ENCODE measurements at regions not wholly inside any gene's neighbourhood (a gene's known extent, or its start where the extent isn't known, plus 50 kb on each side); places are given as distances from the start of the nearest gene placed in this dataset.

DNA sequence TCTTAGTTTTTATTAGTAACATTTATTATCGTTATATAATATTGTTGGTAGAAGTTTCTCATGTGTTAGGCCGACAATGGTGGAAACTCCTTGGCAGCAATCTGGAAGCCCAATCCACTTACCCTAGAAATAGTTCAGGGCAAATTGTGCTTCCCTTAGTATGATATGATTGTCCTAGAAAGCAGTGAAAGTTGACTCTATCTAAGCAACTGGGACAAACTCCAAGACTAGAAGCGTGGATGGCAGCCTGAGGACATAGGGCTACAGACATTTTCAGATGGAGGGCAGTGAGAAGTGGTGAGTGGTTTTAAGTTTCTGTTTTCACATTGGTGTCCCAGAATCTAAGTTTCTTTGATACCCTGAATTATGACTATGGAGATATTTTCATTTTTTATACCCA is 63.3 kb upstream of the TRPC3 start:
- no TSS peak for BruUV-seq (replicated peaks)
- TF ChIP-seq, protein P1, sequence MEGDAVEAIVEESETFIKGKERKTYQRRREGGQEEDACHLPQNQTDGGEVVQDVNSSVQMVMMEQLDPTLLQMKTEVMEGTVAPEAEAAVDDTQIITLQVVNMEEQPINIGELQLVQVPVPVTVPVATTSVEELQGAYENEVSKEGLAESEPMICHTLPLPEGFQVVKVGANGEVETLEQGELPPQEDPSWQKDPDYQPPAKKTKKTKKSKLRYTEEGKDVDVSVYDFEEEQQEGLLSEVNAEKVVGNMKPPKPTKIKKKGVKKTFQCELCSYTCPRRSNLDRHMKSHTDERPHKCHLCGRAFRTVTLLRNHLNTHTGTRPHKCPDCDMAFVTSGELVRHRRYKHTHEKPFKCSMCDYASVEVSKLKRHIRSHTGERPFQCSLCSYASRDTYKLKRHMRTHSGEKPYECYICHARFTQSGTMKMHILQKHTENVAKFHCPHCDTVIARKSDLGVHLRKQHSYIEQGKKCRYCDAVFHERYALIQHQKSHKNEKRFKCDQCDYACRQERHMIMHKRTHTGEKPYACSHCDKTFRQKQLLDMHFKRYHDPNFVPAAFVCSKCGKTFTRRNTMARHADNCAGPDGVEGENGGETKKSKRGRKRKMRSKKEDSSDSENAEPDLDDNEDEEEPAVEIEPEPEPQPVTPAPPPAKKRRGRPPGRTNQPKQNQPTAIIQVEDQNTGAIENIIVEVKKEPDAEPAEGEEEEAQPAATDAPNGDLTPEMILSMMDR (IDR thresholded peaks at IDR 0.05; ENCODE audit: insufficient read depth in 1 of 2, low read depth in 1 of 2, low read length in 1 of 2, severe bottlenecking in 1 of 2, unreplicated experiment in 1 of 2): no peak
- no peaks in the 10 kb centered on the region for H3K4me1 ChIP-seq
- Mint-ChIP-seq H3K36me3 (ENCODE audit: insufficient read depth, unreplicated experiment) (no peaks in the 10 kb centered on the region), H3K9me3 (ENCODE audit: unreplicated experiment) (no peaks in the 10 kb centered on the region), H3K27ac (ENCODE audit: unreplicated experiment) (no peak overlapping the region), H3K4me3 (ENCODE audit: unreplicated experiment) (no peak overlapping the region), H3K4me1 (ENCODE audit: low read depth, unreplicated experiment) (no peaks in the 10 kb centered on the region), H3K27me3 (ENCODE audit: insufficient read depth, unreplicated experiment) (peaks cover 7% of the 10 kb centered on the region)
- ChIA-PET POLR2A (no interaction called here), CTCF (no interaction called here)
- DNase-seq: no peak
- H3K9me3 ChIP-seq: no peaks in the 10 kb centered on the region
- intact Hi-C loops (cut with micrococcal nuclease; ENCODE audit: unreplicated experiment): no loop called here
- H3K4me3 ChIP-seq (ENCODE audit: low read depth, low read length): no peak overlapping the region
- no peaks in the 10 kb centered on the region for H3K27me3 ChIP-seq (replicated peaks; ENCODE audit: control insufficient read depth, insufficient read depth, low read length)
- no peaks in the 10 kb centered on the region for H3K36me3 ChIP-seq (ENCODE audit: control insufficient read depth, insufficient read depth, low read length)

DNA sequence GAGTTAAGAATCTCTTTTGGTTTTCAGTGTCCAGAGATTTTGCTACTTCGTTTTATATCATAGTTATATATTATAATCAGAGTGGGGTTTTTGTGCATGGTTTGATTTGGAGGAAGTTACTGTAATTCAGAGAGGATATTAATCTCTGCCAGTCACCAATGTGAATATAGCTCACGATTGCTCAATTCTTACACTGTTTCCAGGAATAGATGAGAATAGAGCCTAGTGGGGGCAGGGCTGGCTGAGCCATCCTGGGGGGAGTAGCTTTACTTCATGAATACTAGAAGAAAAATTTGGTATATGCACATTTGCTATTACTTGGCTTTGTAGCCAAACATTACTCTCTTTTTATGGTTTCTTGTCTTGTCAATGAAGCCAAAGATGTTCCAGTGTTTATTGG is 60.9 kb upstream of the TRPC3 start:
- no peak for DNase-seq
- TF ChIP-seq, protein P1 (IDR thresholded peaks at IDR 0.05; ENCODE audit: insufficient read depth in 1 of 2, low read depth in 1 of 2, low read length in 1 of 2, severe bottlenecking in 1 of 2, unreplicated experiment in 1 of 2): no peak
- POLR2A ChIA-PET: no interaction called here
- Mint-ChIP-seq H3K36me3 (ENCODE audit: insufficient read depth, unreplicated experiment) (no peaks in the 10 kb centered on the region), H3K4me3 (ENCODE audit: unreplicated experiment) (no peak overlapping the region), H3K9me3 (ENCODE audit: unreplicated experiment) (no peaks in the 10 kb centered on the region), H3K4me1 (ENCODE audit: low read depth, unreplicated experiment) (no peaks in the 10 kb centered on the region), H3K27ac (ENCODE audit: unreplicated experiment) (no peak overlapping the region), H3K27me3 (ENCODE audit: insufficient read depth, unreplicated experiment) (peaks cover 7% of the 10 kb centered on the region)
- no peaks in the 10 kb centered on the region for H3K27me3 ChIP-seq (replicated peaks; ENCODE audit: control insufficient read depth, insufficient read depth, low read length)
- H3K9me3 ChIP-seq: no peaks in the 10 kb centered on the region
- no peaks in the 10 kb centered on the region for H3K4me1 ChIP-seq
- CTCF ChIA-PET: interaction anchor here (1.2 kb wide), 1 partner anchor 10 kb away, joined by 3 read pairs; no protein-coding TSS in a partner anchor
- no peak overlapping the region for H3K4me3 ChIP-seq (ENCODE audit: low read depth, low read length)
- BruUV-seq (replicated peaks): no TSS peak
- intact Hi-C loops (cut with micrococcal nuclease; ENCODE audit: unreplicated experiment): no loop called here
- H3K36me3 ChIP-seq (ENCODE audit: control insufficient read depth, insufficient read depth, low read length): no peaks in the 10 kb centered on the region

DNA sequence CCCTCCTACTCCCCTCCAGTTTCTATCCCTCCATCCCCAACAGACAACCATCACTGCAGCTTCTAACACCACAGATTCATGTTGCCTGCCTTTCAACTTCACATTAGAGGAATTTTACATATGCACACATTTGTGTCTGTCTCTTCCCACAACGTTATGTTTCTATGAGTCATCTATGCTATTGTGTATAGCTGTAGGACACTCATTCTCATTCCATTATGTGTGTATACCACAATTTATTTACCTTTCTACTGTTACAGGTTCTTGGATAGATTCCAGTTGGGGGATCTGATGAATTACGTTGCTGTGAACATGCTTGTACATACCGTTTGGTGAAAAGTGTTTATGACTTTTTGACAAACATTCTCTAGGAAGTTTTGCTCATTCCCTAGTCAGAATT is 58.8 kb upstream of the TRPC3 start:
- Histone ChIP-seq H3K36me3 (ENCODE audit: control insufficient read depth, insufficient read depth, low read length) (no peaks in the 10 kb centered on the region), H3K4me1 (no peaks in the 10 kb centered on the region), H3K4me3 (ENCODE audit: low read depth, low read length) (no peak overlapping the region), H3K27me3 (replicated peaks; ENCODE audit: control insufficient read depth, insufficient read depth, low read length) (no peaks in the 10 kb centered on the region), H3K9me3 (no peaks in the 10 kb centered on the region)
- H3K27ac Mint-ChIP-seq (ENCODE audit: unreplicated experiment): no peak overlapping the region
- H3K9me3 Mint-ChIP-seq (ENCODE audit: unreplicated experiment): no peaks in the 10 kb centered on the region
- ChIA-PET CTCF (no interaction called here), POLR2A (no interaction called here)
- H3K36me3 Mint-ChIP-seq (ENCODE audit: insufficient read depth, unreplicated experiment): no peaks in the 10 kb centered on the region
- no peak overlapping the region for H3K4me3 Mint-ChIP-seq (ENCODE audit: unreplicated experiment)
- peaks cover 7% of the 10 kb centered on the region for H3K27me3 Mint-ChIP-seq (ENCODE audit: insufficient read depth, unreplicated experiment)
- intact Hi-C loops (cut with micrococcal nuclease; ENCODE audit: unreplicated experiment): no loop called here
- no peak for DNase-seq
- TF ChIP-seq, protein P1 (IDR thresholded peaks at IDR 0.05; ENCODE audit: insufficient read depth in 1 of 2, low read depth in 1 of 2, low read length in 1 of 2, severe bottlenecking in 1 of 2, unreplicated experiment in 1 of 2): no peak
- H3K4me1 Mint-ChIP-seq (ENCODE audit: low read depth, unreplicated experiment): no peaks in the 10 kb centered on the region
- no TSS peak for BruUV-seq (replicated peaks)
